OCI-LY7 (cell line): ENCODE measurements at regions not wholly inside any gene's neighbourhood (a gene's known extent, or its start where the extent isn't known, plus 50 kb on each side); places are given as distances from the start of the nearest gene placed in this dataset.

ENCODE experiments used
- CTCF ChIP-seq: fragments of 200-600 bp; sonication (generic); conservative IDR thresholded peaks from 2 replicates; pipeline ENCODE4 v1.5.1; 2014; ENCODE audit warnings: mild to moderate bottlenecking, antibody characterized with exemption, low read length, moderate library complexity, mixed read lengths
- EZH2phosphoT487 ChIP-seq: fragments of 200-600 bp; sonication (generic); IDR thresholded peaks from 2 replicates; pipeline ENCODE4 v1.6.1; 2018; ENCODE audit warnings: low read depth, borderline replicate concordance, mild to moderate bottlenecking, mixed run types, antibody characterized with exemption, low read length, moderate library complexity, mixed read lengths

GRCh38 chr6:163719028-163719742, 304.7 kb downstream of the QKI start:
- no peak for TF ChIP-seq CTCF
- TF ChIP-seq EZH2phosphoT487: no peak
